Endodermal cell (in vitro differentiated cells): ENCODE measurements at regions not wholly inside any gene's neighbourhood (a gene's known extent, or its start where the extent isn't known, plus 50 kb on each side); places are given as distances from the start of the nearest gene placed in this dataset.

Experiments used
- DNase-seq: peaks from one replicate; pipeline ENCODE4 v3.0.0-alpha.2; 2017
- H3K27ac ChIP-seq: 2 replicates; pipeline ENCODE4 v1.5.1; 2013; ENCODE audit warnings: mild to moderate bottlenecking, low read depth, low read length, moderate library complexity
- H3K27me3 ChIP-seq: 2 replicates; pipeline ENCODE4 v1.6.1; 2013; ENCODE audit warnings: mild to moderate bottlenecking, low read length, moderate library complexity; ENCODE audit not compliant: insufficient read depth, control insufficient read depth, poor library complexity, severe bottlenecking
- H3K36me3 ChIP-seq: 2 replicates; pipeline ENCODE4 v1.7.0; 2013; ENCODE audit warnings: mild to moderate bottlenecking, low read length, moderate library complexity; ENCODE audit not compliant: control insufficient read depth, insufficient read depth
- H3K4me1 ChIP-seq: one replicate; pipeline ENCODE4 v1.7.0; 2013; ENCODE audit warnings: low read length; ENCODE audit not compliant: control insufficient read depth, insufficient read depth
- H3K4me3 ChIP-seq: 2 replicates; pipeline ENCODE4 v1.5.1; 2013; ENCODE audit warnings: mild to moderate bottlenecking, low read length, moderate library complexity
- H3K9ac ChIP-seq: 2 replicates; pipeline ENCODE4 v1.6.1; 2013; ENCODE audit warnings: mild to moderate bottlenecking, low read length, moderate library complexity; ENCODE audit not compliant: poor library complexity, severe bottlenecking; ENCODE audit errors: extremely low read depth
- H3K9me3 ChIP-seq: 2 replicates; pipeline ENCODE4 v1.6.1; 2013; ENCODE audit warnings: mild to moderate bottlenecking, low read length, moderate library complexity; ENCODE audit not compliant: control insufficient read depth
- H3K27ac Mint-ChIP-seq: 2 replicates; pipeline ENCODE4 v1.8.0; 2020; ENCODE audit warnings: mixed read lengths
- H3K27me3 Mint-ChIP-seq: 2 replicates; pipeline ENCODE4 v1.8.0; 2021; ENCODE audit warnings: mild to moderate bottlenecking, mixed read lengths; ENCODE audit not compliant: insufficient read depth
- H3K36me3 Mint-ChIP-seq: 2 replicates; pipeline ENCODE4 v1.8.0; 2020; ENCODE audit warnings: low read depth, mixed read lengths
- H3K4me1 Mint-ChIP-seq: 2 replicates; pipeline ENCODE4 v1.8.0; 2020; ENCODE audit warnings: mixed read lengths
- H3K4me3 Mint-ChIP-seq: 2 replicates; pipeline ENCODE4 v1.8.0; 2020; ENCODE audit warnings: mild to moderate bottlenecking, moderate library complexity, mixed read lengths
- H3K9me3 Mint-ChIP-seq: 2 replicates; pipeline ENCODE4 v1.8.0; 2020; ENCODE audit warnings: mild to moderate bottlenecking, mixed read lengths
- CTCF ChIP-seq: fragments of 200-600 bp; sonication (generic); conservative IDR thresholded peaks from 2 replicates; pipeline ENCODE4 v1.5.0; 2021; ENCODE audit warnings: antibody characterized with exemption, mild to moderate bottlenecking
- WGBS, 2 experiments: methylation state at CpG; one replicate each; pipeline versions ENCODE4 v1.1.5 to v1.1.7; 2013; ENCODE audit warnings: missing lambda C conversion rate in 2 of 2, mixed read lengths in 1 of 2; ENCODE audit not compliant: insufficient coverage in 1 of 2, insufficient read length in 1 of 2; 5-methylcytosine and 5-hydroxymethylcytosine counted together

DNA sequence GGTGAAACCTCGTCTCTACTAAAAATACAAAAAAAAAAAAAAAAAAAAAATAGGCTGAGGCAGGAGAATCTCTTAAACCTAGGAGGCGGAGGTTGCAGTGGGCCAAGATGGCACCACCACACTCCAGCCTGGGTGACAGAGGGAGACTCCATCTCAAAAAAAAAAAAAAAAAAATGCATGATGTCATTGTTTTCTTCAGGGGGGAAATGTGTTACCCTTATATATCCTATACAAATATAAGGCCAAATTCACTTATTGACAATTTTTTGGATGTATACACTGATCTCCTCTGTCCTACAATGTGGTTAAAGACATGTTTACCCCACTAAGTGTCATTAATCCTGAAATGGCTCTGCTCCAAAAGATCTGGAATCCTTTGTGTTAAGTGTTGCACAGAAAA is 73.1 kb downstream of the TPBG start:
- Mint-ChIP-seq H3K27ac (no peak overlapping the region), H3K4me3 (no peak overlapping the region), H3K36me3 (no peaks in the 10 kb centered on the region), H3K4me1 (no peaks in the 10 kb centered on the region), H3K27me3 (no peaks in the 10 kb centered on the region), H3K9me3 (no peaks in the 10 kb centered on the region)
- H3K27me3 ChIP-seq = no peaks in the 10 kb centered on the region
- 100% methylated on average over 1 of the region's 2 CpGs; no CpG with 5 or more reads in 1 of the 2 experiments for WGBS, 2 experiments
- no peaks in the 10 kb centered on the region for H3K36me3 ChIP-seq
- H3K4me3 ChIP-seq = no peak overlapping the region
- H3K4me1 ChIP-seq = no peaks in the 10 kb centered on the region
- H3K9ac ChIP-seq = no peak overlapping the region
- H3K27ac ChIP-seq = no peak overlapping the region
- no peak for TF ChIP-seq CTCF
- no peak for DNase-seq
- H3K9me3 ChIP-seq = no peaks in the 10 kb centered on the region

DNA sequence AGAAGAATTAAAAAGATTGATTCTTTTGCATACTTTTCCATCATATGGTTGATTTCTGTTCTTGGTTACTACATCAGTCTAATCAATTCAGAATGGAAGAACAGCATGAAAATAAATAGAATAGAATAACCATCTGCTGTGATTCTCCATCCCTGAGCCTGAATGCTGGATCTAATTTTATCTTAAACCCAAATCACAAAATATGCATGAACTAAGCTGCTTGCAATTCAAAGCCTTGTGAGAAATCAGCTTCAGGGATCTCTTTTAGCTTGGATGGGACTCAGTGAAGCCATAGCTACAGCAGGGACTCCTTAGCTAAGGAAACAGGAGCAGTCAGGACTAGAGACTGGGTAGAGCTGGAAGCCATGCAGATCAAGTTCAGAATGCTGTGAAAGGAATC is 74.1 kb downstream of the TPBG start:
- H3K27ac Mint-ChIP-seq = no peak overlapping the region
- Histone ChIP-seq H3K27ac (no peak overlapping the region), H3K9ac (no peak overlapping the region), H3K27me3 (no peaks in the 10 kb centered on the region), H3K4me1 (no peaks in the 10 kb centered on the region), H3K36me3 (no peaks in the 10 kb centered on the region), H3K9me3 (no peaks in the 10 kb centered on the region), H3K4me3 (no peak overlapping the region)
- no peak overlapping the region for H3K4me3 Mint-ChIP-seq
- no peaks in the 10 kb centered on the region for H3K4me1 Mint-ChIP-seq
- no peaks in the 10 kb centered on the region for H3K36me3 Mint-ChIP-seq
- no peaks in the 10 kb centered on the region for H3K27me3 Mint-ChIP-seq
- H3K9me3 Mint-ChIP-seq = no peaks in the 10 kb centered on the region
- no peak for TF ChIP-seq CTCF
- no peak for DNase-seq

- H3K36me3 Mint-ChIP-seq = no peaks in the 10 kb centered on the region
- H3K27ac Mint-ChIP-seq = no peak overlapping the region
- TF ChIP-seq CTCF = no peak
- Histone ChIP-seq H3K27ac (no peak overlapping the region), H3K36me3 (no peaks in the 10 kb centered on the region), H3K4me1 (no peaks in the 10 kb centered on the region), H3K4me3 (no peak overlapping the region), H3K27me3 (no peaks in the 10 kb centered on the region), H3K9me3 (no peaks in the 10 kb centered on the region), H3K9ac (no peak overlapping the region)
- no peaks in the 10 kb centered on the region for H3K4me1 Mint-ChIP-seq
- no peak for DNase-seq
- no peak overlapping the region for H3K4me3 Mint-ChIP-seq
- no peaks in the 10 kb centered on the region for H3K9me3 Mint-ChIP-seq
- no peaks in the 10 kb centered on the region for H3K27me3 Mint-ChIP-seq
- 100% methylated on average over 1 to 3 of the region's 3 CpGs for WGBS, 2 experiments
Observed at GRCh38 chr6:82441047-82441855, 77.6 kb downstream of the TPBG start.
